HepG2 (cell line): ENCODE measurements at regions not wholly inside any gene's neighbourhood (a gene's known extent, or its start where the extent isn't known, plus 50 kb on each side); places are given as distances from the start of the nearest gene placed in this dataset.
A peak's percentile ranks its signal among the peaks of the same experiment; 100 is the strongest.

ENCODE experiments used
- ATAC-seq: fragments of 200-7000 bp; cut with Tn5 transposase; 3 replicates; pipeline ENCODE4 v1.9.1; 2020; ENCODE audit warnings: mild to moderate bottlenecking, moderate library complexity
- BruUV-seq: library from RNA; stranded (reverse); fragments of 400-500 nt; replicated peaks from 2 replicates; lab custom pipeline; 2021; lab: Mats Ljungman, UMichigan
- CTCF ChIA-PET: fragments of 300-600 bp; formaldehyde crosslinking; extraction: SDS; loops from one replicate; lab custom pipeline; 2021; ENCODE audit warnings: low total read pairs, inconsistent platforms, low intra/inter-chr PET ratio; lab: Yijun Ruan, JAX
- POLR2A ChIA-PET: fragments of 350-600 bp; sonication (Branson Sonifier 250); formaldehyde crosslinking; loops from one replicate; lab custom pipeline; 2020; ENCODE audit warnings: antibody characterized with exemption, inconsistent platforms; lab: Yijun Ruan, JAX
- DNase-seq: peaks from one replicate; pipeline ENCODE4 v3.0.0-alpha.2; 2015; ENCODE audit warnings: low spot score
- FAIRE-seq: peaks from 3 replicates; lab custom pipeline; 2011; peaks lifted over from hg19 to GRCh38; lab: Jason Lieb, UNC
- H2AFZ ChIP-seq: one replicate; pipeline ENCODE4 v1.6.1; 2011; ENCODE audit warnings: low read length, inconsistent platforms
- H3K27ac ChIP-seq: fragments of 300-600 bp; 3 replicates; pipeline ENCODE4 v1.8.0; 2011; ENCODE audit warnings: mixed run types, mild to moderate bottlenecking, mixed read lengths, low read length, inconsistent platforms; ENCODE audit not compliant: insufficient read depth; ENCODE audit errors: extremely low read length
- H3K27me3 ChIP-seq, 2 experiments: fragments of 200-600 bp in 1 of 2; 2 replicates in 1 of 2; 3 replicates in 1 of 2; pipeline versions ENCODE4 v1.6.0 to v1.8.0; 2011; ENCODE audit warnings: low read length in 2 of 2, mild to moderate bottlenecking in 2 of 2, moderate library complexity in 2 of 2, inconsistent platforms in 1 of 2; ENCODE audit not compliant: insufficient read depth in 2 of 2, control insufficient read depth in 1 of 2
- H3K36me3 ChIP-seq, 2 experiments: fragments of 200-600 bp in 1 of 2; replicated peaks in 1 of 2; 2 replicates in 1 of 2; 3 replicates in 1 of 2; pipeline versions ENCODE4 v1.5.1 to v1.8.0; 2011; ENCODE audit warnings: low read length in 2 of 2, inconsistent platforms in 1 of 2; ENCODE audit not compliant: insufficient read depth in 2 of 2, control insufficient read depth in 1 of 2
- H3K4me1 ChIP-seq: 2 replicates; pipeline ENCODE4 v1.5.1; 2012; ENCODE audit warnings: low read length, inconsistent platforms; ENCODE audit not compliant: insufficient read depth
- H3K4me2 ChIP-seq: 2 replicates; pipeline ENCODE4 v1.6.0; 2011; ENCODE audit warnings: low read depth, low read length, inconsistent platforms
- H3K4me3 ChIP-seq, 3 experiments: fragments of 200-600 bp in 1 of 3; sonication (generic), shearing (Covaris generic) in 1 of 3; replicated peaks in 1 of 3; 2 replicates each; pipeline ENCODE4 v1.5.1; 2011 to 2016; ENCODE audit warnings: low read length in 3 of 3, inconsistent platforms in 2 of 3, low read depth in 2 of 3, mild to moderate bottlenecking in 2 of 3, control low read depth in 1 of 3, mixed read lengths in 1 of 3; ENCODE audit not compliant: insufficient read depth in 1 of 3
- H3K79me2 ChIP-seq: one replicate; pipeline ENCODE4 v1.6.1; 2011; ENCODE audit warnings: low read length, inconsistent platforms; ENCODE audit not compliant: insufficient read depth
- H3K9ac ChIP-seq: 2 replicates; pipeline ENCODE4 v1.6.0; 2011; ENCODE audit warnings: mild to moderate bottlenecking, low read depth, low read length, inconsistent platforms; ENCODE audit not compliant: insufficient read depth
- H3K9me3 ChIP-seq: 2 replicates; pipeline ENCODE4 v1.5.1; 2012; ENCODE audit warnings: mild to moderate bottlenecking, low read length
- H4K20me1 ChIP-seq: 2 replicates; pipeline ENCODE4 v1.6.0; 2011; ENCODE audit warnings: inconsistent platforms, mild to moderate bottlenecking, low read length, moderate library complexity; ENCODE audit not compliant: insufficient read depth
- CEBPG ChIP-seq: IDR thresholded peaks from 2 replicates; pipeline ENCODE4 v1.6.1; 2016
- CENPX ChIP-seq: sonication (generic); formaldehyde crosslinking; IDR thresholded peaks from 2 replicates; pipeline ENCODE4 v1.9.0; 2021; ENCODE audit warnings: mild to moderate bottlenecking, missing genetic modification reagents, moderate library complexity
- CSRNP1 ChIP-seq: sonication (generic); formaldehyde crosslinking; IDR thresholded peaks from 2 replicates; pipeline ENCODE4 v1.8.1; 2023; ENCODE audit warnings: mild to moderate bottlenecking, missing genetic modification reagents
- KLF6 ChIP-seq: IDR thresholded peaks from 2 replicates; pipeline ENCODE4 v1.8.0; 2016; ENCODE audit warnings: missing biosample characterization, missing genetic modification reagents
- MXD4 ChIP-seq: IDR thresholded peaks from 2 replicates; pipeline ENCODE4 v1.6.1; 2016; ENCODE audit warnings: mild to moderate bottlenecking, missing biosample characterization, missing genetic modification reagents
- PCBP1 ChIP-seq: fragments of 200-400 bp; formaldehyde crosslinking; IDR thresholded peaks from 2 replicates; pipeline ENCODE4 v1.6.1; 2017; ENCODE audit warnings: mild to moderate bottlenecking, low read depth, low read length, borderline replicate concordance
- U2AF2 ChIP-seq: fragments of 200-400 bp; formaldehyde crosslinking; IDR thresholded peaks from 2 replicates; pipeline ENCODE4 v1.6.1; 2017; ENCODE audit warnings: low read depth, mild to moderate bottlenecking, low read length
- ZNF326 ChIP-seq: sonication (generic); formaldehyde crosslinking; IDR thresholded peaks from 2 replicates; pipeline ENCODE4 v1.4.0; 2020; ENCODE audit warnings: missing genetic modification reagents, borderline replicate concordance
- ZNF362 ChIP-seq: sonication (generic); formaldehyde crosslinking; IDR thresholded peaks from 2 replicates; pipeline ENCODE4 v1.4.0; 2020; ENCODE audit warnings: missing genetic modification reagents, mild to moderate bottlenecking, borderline replicate concordance
- ZNF431 ChIP-seq: sonication (generic); formaldehyde crosslinking; IDR thresholded peaks from 2 replicates; pipeline ENCODE4 v1.9.0; 2022; ENCODE audit warnings: missing genetic modification reagents, low read depth, mild to moderate bottlenecking, borderline replicate concordance
- ZNF543 ChIP-seq: sonication (generic); formaldehyde crosslinking; IDR thresholded peaks from 2 replicates; pipeline ENCODE4 v1.4.0; 2020; ENCODE audit warnings: mild to moderate bottlenecking, missing genetic modification reagents
- ZNF609 ChIP-seq: sonication (generic); formaldehyde crosslinking; IDR thresholded peaks from 2 replicates; pipeline ENCODE4 v1.4.0; 2020; ENCODE audit warnings: mild to moderate bottlenecking, missing genetic modification reagents, borderline replicate concordance
- WGBS: methylation state at CpG from one replicate; pipeline ENCODE4 v1.1.6; 2017; ENCODE audit warnings: low lambda C conversion rate; 5-methylcytosine and 5-hydroxymethylcytosine counted together
- in situ Hi-C: cut with HindIII; loops from 2 replicates; pipeline ENCODE4 v1.10.0; 2017; ENCODE audit warnings: low pct_unique_long_range_greater_than_20kb; ENCODE audit not compliant: extremely low pct_ligation_motif_present
- intact Hi-C: fragments of 100-400 bp; cut with micrococcal nuclease; formaldehyde crosslinking; loops from one replicate; pipeline ENCODE4 v1.10.0; 2022; ENCODE audit not compliant: unreplicated experiment

DNA sequence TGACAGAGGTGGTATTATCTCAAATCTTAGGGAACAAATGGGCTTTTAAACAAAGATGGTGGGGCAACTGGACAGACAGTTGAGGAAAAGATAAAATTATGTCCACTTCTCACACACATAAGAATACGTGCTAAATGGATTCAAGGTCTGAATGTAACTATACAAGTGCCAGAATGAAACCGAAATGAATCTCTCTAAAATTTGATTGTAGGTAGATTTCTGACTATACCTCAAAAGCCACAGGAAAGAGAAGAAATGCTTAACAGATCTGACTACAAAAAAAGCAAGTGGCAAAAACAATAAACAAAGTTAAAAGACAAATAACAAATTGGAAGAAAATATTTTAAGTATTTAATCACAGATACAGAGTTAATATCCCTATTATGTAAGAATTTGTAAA lies 182.7 kb upstream of the OLIG3 start:
- in situ Hi-C loops = no loop called here
- H3K27ac ChIP-seq = no peak overlapping the region
- FAIRE-seq = no peak
- intact Hi-C loops = no loop called here
- WGBS = 29% methylated on average over 2 of the region's 2 CpGs
- H3K4me1 ChIP-seq = peaks cover 6% of the 10 kb centered on the region
- no peaks in the 10 kb centered on the region for H4K20me1 ChIP-seq
- H3K4me3 ChIP-seq = no peak overlapping the region
- H3K27me3 ChIP-seq = no peaks in the 10 kb centered on the region
- H3K79me2 ChIP-seq = no peaks in the 10 kb centered on the region
- H3K36me3 ChIP-seq = no peaks in the 10 kb centered on the region
- BruUV-seq = no TSS peak
- H3K9me3 ChIP-seq = no peaks in the 10 kb centered on the region
- no peak overlapping the region for H2AFZ ChIP-seq
- no peak overlapping the region for H3K9ac ChIP-seq
- no peak overlapping the region for H3K4me2 ChIP-seq
- ChIA-PET POLR2A (no interaction called here), CTCF (no interaction called here)
- DNase-seq = no peak
- ATAC-seq = no peak
- no peak for TF ChIP-seq KLF6 (CRISPR knock-in tag)

GRCh38 chr6:137677709-137678108 lies 183.5 kb upstream of the OLIG3 start:
- no TSS peak for BruUV-seq
- ChIA-PET CTCF (no interaction called here), POLR2A (interaction anchor here (0.7 kb wide), 1 partner anchor 315 kb away, joined by 3 read pairs; no protein-coding TSS in a partner anchor)
- H3K79me2 ChIP-seq = no peaks in the 10 kb centered on the region
- in situ Hi-C loops = no loop called here
- intact Hi-C loops = no loop called here
- H3K27ac ChIP-seq = no peak overlapping the region
- no peak for FAIRE-seq
- no peak overlapping the region for H3K9ac ChIP-seq
- H2AFZ ChIP-seq = no peak overlapping the region
- no peaks in the 10 kb centered on the region for H4K20me1 ChIP-seq
- no peaks in the 10 kb centered on the region for H3K27me3 ChIP-seq
- 8% methylated on average over 5 of the region's 5 CpGs for WGBS
- H3K4me1 ChIP-seq = peaks cover 9% of the 10 kb centered on the region
- no peaks in the 10 kb centered on the region for H3K9me3 ChIP-seq
- H3K4me2 ChIP-seq = no peak overlapping the region
- H3K4me3 ChIP-seq = no peak overlapping the region
- no peak for ATAC-seq
- DNase-seq = no peak
- H3K36me3 ChIP-seq = no peaks in the 10 kb centered on the region
- no peak for TF ChIP-seq CSRNP1 (CRISPR knock-in tag)
- no peak for TF ChIP-seq ZNF431 (CRISPR knock-in tag)
- no peak for TF ChIP-seq PCBP1
- TF ChIP-seq U2AF2 = no peak
- TF ChIP-seq ZNF543 (CRISPR knock-in tag) = no peak
- TF ChIP-seq ZNF609 = no peak
- no peak for TF ChIP-seq MXD4 (CRISPR knock-in tag)
- TF ChIP-seq ZNF326 (CRISPR knock-in tag) = no peak
- peak; percentile 32; the same call in 1 of the 2 replicates for TF ChIP-seq CEBPG (CRISPR knock-in tag)
- TF ChIP-seq ZNF362 (CRISPR knock-in tag) = 0 out of 2 replicates have a peak, but pooled peaks have one; percentile 11
- no peak for TF ChIP-seq CENPX (CRISPR knock-in tag)
